ENCODE measurements at regions not wholly inside any gene's neighbourhood (a gene's known extent, or its start where the extent isn't known, plus 50 kb on each side); places are given as distances from the start of the nearest gene placed in this dataset.

DNA sequence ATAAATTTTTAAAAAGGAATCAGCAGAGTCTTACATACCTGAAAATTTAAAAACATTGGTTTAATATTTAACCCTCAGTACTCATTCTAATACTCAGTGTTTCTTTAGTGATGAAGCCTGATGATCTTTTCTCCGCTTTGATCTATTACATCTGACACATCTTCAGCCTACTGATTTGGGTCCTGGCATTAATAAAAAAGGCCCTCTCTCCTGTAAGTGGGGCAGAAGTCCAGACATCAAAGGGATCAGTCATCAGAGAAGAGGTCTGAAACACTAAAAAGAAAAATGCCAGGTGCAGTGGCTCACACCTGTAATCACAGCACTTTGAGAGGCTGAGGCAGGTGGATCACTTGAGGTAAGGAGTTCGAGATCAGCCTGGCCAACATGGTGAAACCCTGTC lies 581.1 kb upstream of the LRATD1 start:
- TF ChIP-seq POLR2A (IDR thresholded peaks at IDR 0.05; ENCODE audit: low read depth, low read length) (no peak), POLR2AphosphoS5 (IDR thresholded peaks at IDR 0.05; ENCODE audit: low read depth, low read length) (no peak), TAF1 (IDR thresholded peaks at IDR 0.05; ENCODE audit: low read depth, low read length) (no peak)
